Activated CD4-positive, CD25-positive, alpha-beta regulatory T cell treated with anti-CD3 and anti-CD28 coated beads, Interleukin-2, amount 50 U/mL, for 16 hours (primary cell): ENCODE measurements at regions not wholly inside any gene's neighbourhood (a gene's known extent, or its start where the extent isn't known, plus 50 kb on each side); places are given as distances from the start of the nearest gene placed in this dataset.
"Not testable (repeated sequence)": the region's sequence is repeated elsewhere in the genome, so short reads cannot be mapped to it uniquely, and the experiment has no call there.

ENCODE experiments used
- DNase-seq: peaks from one replicate; pipeline ENCODE4 v3.0.0-alpha.2; 2020; ENCODE audit warnings: low read depth, low spot score

DNA sequence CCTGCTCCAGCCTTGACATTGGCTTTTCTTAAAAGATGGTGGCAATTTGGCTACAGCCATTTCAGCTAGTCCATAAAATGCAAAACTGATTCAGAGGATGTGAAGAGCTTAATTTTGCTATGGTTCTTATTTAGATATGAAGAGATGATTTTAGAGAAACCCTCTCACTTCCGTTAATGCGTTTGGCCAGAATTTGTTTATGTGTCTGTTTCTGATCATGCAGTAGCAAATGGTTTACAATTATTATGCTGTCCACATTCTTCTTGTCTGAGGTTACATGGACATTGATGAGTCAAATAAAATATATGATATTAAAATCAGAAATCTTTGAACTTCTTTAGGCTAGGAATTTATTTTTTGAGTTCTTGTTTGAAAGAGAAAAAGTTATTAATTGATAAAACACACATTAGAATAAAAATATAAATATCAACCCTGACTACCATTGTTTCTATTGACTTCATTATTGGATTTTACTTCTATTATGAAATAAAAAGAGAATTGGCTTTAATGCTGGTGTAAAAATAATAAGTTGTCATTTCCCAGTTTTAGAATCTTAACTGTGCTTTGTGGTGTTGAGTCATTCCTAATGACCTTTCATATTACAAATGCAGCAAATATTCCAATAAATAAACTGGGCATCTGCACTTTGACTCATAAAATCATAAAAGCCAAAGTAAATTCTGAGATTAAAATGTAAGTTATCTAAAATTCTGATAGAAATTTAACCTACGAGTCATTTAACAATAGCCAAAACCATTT is 1286.0 kb upstream of the GJE1 start:
- no peak for DNase-seq

DNA sequence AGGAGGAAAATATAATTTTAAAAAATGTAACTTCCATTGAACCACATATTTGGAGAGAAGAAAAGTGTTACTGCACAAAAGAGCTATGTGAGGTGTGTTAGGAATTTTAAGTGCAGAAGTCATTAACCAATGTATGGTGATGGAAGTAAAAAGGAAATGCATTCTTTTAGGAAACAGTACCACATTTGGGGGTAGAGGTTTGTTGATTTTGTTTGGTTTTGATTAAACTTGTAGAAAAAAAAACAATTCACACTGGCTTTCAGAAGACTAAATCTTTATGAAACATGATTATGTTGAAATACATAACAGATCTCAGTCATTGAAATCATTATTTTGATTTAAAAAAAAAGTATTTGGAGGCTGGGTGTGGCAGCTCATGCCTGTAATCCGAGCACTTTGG is 1287.0 kb upstream of the GJE1 start:
- no peak for DNase-seq

- no peak for DNase-seq
These were observed 1288.6 kb upstream of the GJE1 start for GRCh38 chr6:140844167-140844566.

DNA sequence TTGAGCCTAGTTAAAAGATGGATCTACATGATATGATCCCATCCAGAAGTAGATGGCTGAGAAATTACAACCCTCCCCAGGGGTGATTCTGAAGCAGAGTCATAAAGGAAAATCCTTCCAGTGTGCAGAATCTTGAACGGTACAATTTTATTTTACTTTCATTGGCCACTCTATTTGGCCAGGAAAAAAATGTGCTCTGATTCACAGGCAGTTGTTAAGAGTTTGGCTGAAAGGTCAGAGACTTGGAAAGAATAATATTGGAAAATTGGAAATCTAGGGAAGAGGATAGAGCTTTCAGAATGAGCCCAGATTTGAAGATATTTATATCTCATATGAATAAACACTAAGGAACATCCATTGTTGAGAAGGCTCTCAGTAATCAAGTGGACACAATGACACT is 1299.3 kb upstream of the GJE1 start:
- DNase-seq = no peak

GRCh38 chr6:140830666-140831065 is 1302.1 kb upstream of the GJE1 start:
- no peak for DNase-seq

DNA sequence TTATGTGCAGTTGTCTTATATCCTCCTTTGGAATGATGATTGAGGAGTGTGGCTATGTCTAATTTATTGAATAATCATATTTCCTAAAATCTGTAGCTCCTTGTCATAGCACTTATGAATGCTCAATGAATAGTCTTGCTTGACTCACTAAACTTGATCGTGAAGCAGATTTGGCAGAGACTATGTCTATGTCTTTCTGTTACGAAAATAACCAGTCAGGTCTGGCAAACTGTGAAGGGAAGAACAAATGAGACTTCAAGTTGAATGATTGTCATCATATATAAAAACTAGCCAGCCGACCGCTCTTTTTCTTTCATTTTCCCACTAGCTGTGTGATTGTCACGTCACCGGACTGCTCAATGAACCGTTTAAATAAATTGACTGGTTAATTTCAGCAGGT is 1303.9 kb upstream of the GJE1 start:
- no peak for DNase-seq

GRCh38 chr6:140827593-140827992 is 1305.1 kb upstream of the GJE1 start:
- DNase-seq = no peak

DNA sequence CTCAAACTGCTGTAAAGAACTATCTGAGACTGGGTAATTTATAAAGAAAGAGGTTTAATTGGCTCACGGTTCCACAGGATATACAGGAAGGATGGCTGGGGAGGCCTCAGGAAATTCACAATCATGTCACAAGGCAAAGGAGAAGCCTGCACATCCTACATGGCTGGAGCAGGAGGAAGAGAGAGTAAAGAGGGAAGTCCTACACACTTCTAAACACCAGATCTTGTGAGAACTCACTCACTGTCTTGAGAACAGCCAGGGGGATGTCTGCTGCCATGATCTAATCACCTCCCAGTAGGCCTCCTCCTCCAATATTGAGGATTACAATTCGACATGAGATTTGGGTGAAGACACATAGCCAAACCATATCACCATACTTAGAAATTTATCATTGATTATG is 1307.0 kb upstream of the GJE1 start:
- no peak for DNase-seq

DNA sequence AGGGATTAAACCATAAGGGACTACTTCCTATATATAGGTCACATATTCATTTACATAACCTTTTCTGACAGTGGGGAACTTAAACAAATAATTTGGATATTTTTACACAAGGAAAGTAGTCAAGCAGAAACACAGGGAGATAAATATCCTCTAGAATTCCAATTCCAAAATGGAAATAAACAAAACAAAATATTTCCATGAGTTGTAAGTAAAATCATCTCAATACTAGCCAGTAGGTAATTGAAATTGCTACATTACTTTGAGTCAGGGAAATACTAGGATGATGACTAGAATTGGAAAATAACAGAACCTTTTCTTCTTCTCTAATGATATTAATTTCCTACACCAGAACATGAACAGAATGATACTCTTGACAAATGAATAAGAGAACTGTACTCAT is 1308.1 kb upstream of the GJE1 start:
- no peak for DNase-seq

DNA sequence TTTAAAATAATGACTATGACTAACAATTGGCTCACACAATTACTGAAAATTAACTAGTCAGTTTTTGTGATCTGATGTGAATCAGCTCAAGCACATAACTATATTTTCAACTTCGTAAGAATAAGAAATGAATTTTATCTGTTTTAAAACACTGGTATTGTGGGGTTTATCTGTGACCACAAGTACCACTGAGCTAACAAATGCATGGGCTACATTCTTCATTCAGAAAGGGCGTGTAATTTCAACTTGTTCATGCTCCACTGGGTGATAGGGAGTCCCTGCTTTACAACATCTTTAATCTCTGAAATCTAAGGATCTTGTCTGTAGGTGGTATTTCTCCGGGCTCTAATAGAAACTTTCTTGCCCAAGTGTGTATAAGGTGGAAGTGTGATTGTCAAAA is 1311.5 kb upstream of the GJE1 start:
- DNase-seq = no peak

GRCh38 chr6:140817176-140817575 is 1315.5 kb upstream of the GJE1 start:
- DNase-seq = no peak

DNA sequence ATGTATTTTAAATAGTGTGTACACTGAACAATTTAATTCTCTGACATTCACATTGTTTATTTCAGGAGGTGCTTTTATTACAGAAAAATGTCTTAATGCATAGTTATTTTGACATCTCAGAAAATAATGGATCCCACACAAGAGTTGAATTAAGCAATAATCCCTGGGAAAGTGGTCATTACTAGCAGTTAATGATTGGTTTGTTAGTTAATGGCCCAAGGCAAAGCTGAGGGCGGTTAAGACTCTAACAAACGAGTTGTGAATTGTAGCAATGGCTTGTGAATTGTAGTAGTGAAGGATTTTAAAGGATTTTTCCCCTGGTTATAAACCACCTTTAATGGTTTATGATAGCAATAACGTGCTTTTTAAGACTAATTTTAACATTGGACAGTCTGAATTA is 1316.0 kb upstream of the GJE1 start:
- DNase-seq = no peak

DNA sequence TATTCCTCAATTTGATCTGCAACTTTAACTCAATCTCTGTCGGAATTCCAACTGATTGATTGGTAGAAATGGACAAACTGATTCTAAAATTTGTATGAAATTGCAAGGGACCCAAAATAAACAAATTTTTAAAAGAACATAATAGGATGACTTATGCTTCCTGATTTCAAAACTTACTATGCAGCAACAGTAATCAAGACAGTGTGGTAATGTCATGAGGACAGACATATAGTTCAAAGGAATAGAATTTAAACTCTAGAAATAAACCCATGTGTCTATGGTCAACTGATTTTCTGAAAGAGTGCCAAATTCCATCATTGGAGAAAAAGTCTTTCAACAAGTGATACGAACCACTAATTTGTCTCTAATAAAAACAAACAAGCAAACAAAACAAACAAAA is 1320.1 kb upstream of the GJE1 start:
- DNase-seq = no peak

GRCh38 chr6:140811642-140812041 is 1321.1 kb upstream of the GJE1 start:
- no peak for DNase-seq

- DNase-seq = no peak
These were observed 1323.0 kb upstream of the GJE1 start for GRCh38 chr6:140809694-140810101.

GRCh38 chr6:140806431-140806830 is 1326.3 kb upstream of the GJE1 start:
- no peak for DNase-seq

- no peak for DNase-seq
These were observed 1338.2 kb upstream of the GJE1 start for GRCh38 chr6:140794544-140794943.

GRCh38 chr6:140790109-140790508 is 1342.6 kb upstream of the GJE1 start:
- DNase-seq = no peak

DNA sequence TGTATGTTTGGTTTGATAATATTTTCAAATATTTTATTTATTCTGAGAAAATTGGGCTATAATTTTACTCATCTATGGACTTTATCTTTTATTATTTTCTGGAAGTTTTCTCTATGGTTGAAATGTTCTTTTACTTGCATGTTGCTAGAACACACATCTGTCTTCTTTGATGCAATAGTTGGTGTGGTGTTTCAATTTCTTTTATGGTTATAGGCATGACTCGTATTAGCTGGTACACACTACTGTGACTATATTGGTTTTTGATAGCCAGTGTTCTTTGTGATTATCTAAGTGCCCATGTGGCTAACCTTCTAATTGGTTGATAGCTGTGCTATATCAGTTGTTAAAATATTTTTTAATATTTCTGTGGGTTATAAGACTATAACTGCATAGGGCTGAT is 1343.3 kb upstream of the GJE1 start:
- no peak for DNase-seq

DNA sequence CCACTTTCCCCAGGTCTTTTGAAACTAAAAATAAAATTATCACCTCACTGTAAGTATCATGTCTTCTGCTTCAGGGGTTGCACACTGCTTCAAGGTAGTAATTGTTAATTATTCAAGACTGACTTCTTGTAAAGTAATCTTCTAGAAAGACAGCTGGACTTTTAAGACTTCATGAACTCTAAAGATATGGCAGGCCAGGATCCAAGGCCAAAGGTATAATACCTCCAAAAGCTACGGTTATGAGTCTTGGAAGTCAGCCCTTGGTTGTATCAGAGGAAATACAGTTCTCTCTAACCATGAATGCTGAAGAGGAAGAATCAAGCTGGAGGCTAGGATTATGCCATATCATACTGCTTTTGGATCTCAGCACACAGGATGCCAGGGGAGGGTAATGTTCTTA is 1346.8 kb upstream of the GJE1 start:
- DNase-seq = no peak

DNA sequence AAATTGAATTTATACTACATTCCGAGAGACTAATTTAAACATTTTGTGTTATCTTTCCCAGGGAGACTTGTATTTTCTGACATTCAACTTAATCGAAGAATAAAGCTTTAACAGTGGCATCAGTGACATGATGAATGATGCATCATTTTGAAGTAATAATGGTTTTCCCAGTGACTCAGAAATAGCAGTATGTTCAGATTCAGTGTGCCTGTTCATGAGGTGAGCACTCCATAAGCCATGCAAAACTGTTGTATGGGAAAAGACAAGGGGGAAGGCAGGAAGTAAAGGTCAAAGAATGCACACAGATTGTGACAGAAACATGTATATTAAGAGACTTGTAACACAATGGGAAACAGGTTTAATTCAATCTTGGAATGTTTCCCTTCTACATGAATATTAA is 1348.2 kb upstream of the GJE1 start:
- DNase-seq = no peak

GRCh38 chr6:140783504-140783903 is 1349.2 kb upstream of the GJE1 start:
- not testable (repeated sequence) for DNase-seq

DNA sequence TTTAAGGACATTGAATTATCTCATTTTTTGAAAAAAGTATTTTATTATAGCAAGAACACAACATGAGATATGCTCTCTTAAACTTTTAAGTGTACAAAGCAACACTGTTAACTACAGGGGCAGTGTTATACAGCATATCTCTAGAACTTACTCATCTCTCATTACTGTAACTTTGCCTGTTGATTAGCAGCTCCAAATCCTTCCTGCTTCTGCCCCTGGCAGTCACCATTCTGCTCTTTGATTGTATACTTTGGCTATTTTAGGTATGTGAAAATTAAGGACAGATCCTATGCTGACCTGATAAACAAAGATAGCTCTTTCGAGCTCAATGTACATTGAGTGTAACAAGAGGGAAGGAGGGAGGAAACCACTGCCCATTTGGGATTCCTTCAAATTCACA is 1349.8 kb upstream of the GJE1 start:
- DNase-seq = no peak

DNA sequence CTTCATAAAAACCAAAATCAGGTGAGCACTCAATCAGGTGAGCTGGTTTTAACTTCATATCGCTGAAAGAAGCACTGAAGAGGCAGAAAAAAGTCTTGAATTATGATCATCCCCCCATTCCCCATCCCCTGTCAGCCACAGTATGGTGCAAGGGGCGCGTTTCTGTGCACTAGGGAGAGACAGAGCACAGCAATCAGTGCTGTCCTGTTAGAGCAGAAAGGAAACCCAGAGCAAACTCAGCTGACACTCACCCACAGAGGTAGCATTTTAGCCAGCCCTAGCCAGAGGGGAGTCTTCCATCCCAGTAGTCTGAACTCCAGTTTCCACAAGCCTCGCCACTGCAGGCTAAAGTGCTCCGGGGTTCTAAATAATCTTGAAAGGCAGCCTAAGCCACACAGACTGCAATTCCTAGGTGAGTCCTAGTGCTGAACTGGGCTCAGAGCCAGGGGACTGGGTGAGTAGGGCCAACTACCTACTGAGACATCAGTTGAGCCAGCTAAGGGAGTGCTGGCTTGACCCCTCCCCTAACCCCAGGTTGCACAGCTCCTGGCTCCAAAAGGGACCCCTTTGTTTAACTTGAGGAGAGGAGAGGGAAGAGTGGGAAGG is 1352.6 kb upstream of the GJE1 start:
- DNase-seq = no peak
